Lower lobe of right lung (tissue), 2 donors: ENCODE measurements at regions not wholly inside any gene's neighbourhood (a gene's known extent, or its start where the extent isn't known, plus 50 kb on each side); places are given as distances from the start of the nearest gene placed in this dataset.
"Not testable (repeated sequence)": the region's sequence is repeated elsewhere in the genome, so short reads cannot be mapped to it uniquely, and the experiment has no call there.

Source experiments
- ATAC-seq, 2 donors: fragments of 200-7000 bp; cut with Tn5 transposase; one replicate each; pipeline ENCODE4 v1.9.1; 2020 to 2022; ENCODE audit warnings: mild to moderate bottlenecking in 2 of 2, moderate library complexity in 2 of 2
- DNase-seq: peaks from one replicate; pipeline ENCODE4 v3.0.0-alpha.2; 2020
- H3K27ac ChIP-seq: fragments of 200-600 bp; one replicate; pipeline ENCODE4 v1.8.0; 2022
- H3K27me3 ChIP-seq: fragments of 200-600 bp; one replicate; pipeline ENCODE4 v1.8.0; 2022; ENCODE audit warnings: low read depth
- H3K36me3 ChIP-seq: fragments of 200-600 bp; one replicate; pipeline ENCODE4 v1.8.0; 2022; ENCODE audit warnings: mild to moderate bottlenecking
- H3K4me1 ChIP-seq: fragments of 200-600 bp; one replicate; pipeline ENCODE4 v1.8.0; 2022
- H3K4me3 ChIP-seq: fragments of 200-600 bp; one replicate; pipeline ENCODE4 v1.8.0; 2022; ENCODE audit warnings: mild to moderate bottlenecking
- H3K9me3 ChIP-seq: fragments of 200-600 bp; one replicate; pipeline ENCODE4 v1.8.0; 2022
- CTCF ChIP-seq: fragments of 200-600 bp; IDR thresholded peaks from one replicate; pipeline ENCODE4 v1.8.0; 2022; ENCODE audit warnings: antibody characterized with exemption, mild to moderate bottlenecking
- intact Hi-C: fragments of 100-400 bp; cut with DNase I; formaldehyde crosslinking; loops from one replicate; pipeline ENCODE4 v1.11.0; 2022
- donor health status: DM: no; HTN: yes; CAD: no; lungs with severe emphysema.

DNA sequence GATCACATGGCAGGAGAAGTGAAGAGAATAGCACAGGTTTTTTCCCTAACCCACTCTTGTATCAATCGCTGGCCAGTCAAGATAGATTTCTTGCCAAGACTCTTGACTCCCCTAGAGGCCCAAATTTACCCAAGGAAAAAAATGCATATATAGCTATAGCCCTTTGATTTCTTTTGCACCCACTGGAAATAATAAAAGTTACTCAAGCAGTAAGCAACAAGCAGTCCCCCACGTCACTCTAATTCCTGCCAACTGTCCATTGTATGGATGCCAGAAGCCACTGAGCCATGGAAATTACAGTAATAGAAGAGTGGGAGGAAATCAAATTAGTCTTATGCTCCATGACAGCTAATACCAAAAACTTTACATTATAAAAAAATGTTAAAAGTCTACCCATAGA, 125.3 kb upstream of the SLC39A10 start:
- no peak for TF ChIP-seq CTCF
- no peaks in the 10 kb centered on the region for H3K36me3 ChIP-seq
- H3K27ac ChIP-seq, result no peak overlapping the region
- no peak for DNase-seq
- no peak for ATAC-seq
- H3K4me1 ChIP-seq, result peaks cover 33% of the 10 kb centered on the region
- no peaks in the 10 kb centered on the region for H3K9me3 ChIP-seq
- H3K4me3 ChIP-seq, result no peak overlapping the region
- intact Hi-C loops, result no loop called here
- H3K27me3 ChIP-seq, result no peaks in the 10 kb centered on the region

GRCh38 chr2:195523242-195523641, 133.8 kb upstream of the SLC39A10 start:
- H3K9me3 ChIP-seq, H3K27ac ChIP-seq, H3K27me3 ChIP-seq, H3K4me3 ChIP-seq, intact Hi-C loops, DNase-seq, H3K36me3 ChIP-seq, ATAC-seq, H3K4me1 ChIP-seq: not testable (repeated sequence)

DNA sequence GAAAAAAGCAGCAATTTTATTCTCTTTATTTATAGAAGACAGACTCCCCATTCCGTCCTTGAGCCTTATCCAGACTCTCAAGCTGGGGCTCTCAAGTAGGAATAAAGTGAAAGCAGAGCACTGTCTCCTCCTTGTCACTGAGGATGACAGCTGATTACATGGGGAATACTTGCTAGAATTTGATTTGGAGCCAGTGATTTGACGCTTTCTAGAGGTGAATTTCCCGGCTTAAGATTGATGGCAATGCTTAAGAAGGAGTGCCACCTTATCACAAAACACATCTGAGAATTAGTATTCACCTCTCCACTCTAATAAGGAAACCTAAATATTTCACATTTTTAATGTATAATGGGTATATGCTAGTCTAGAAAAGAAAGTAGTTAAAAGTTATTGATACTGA, 135.4 kb upstream of the SLC39A10 start:
- Histone ChIP-seq H3K4me3 (no peak overlapping the region), H3K27ac (no peak overlapping the region), H3K27me3 (no peaks in the 10 kb centered on the region), H3K9me3 (no peaks in the 10 kb centered on the region), H3K4me1 (no peaks in the 10 kb centered on the region), H3K36me3 (no peaks in the 10 kb centered on the region)
- ATAC-seq (no peak), DNase-seq (no peak)
- intact Hi-C loops, result no loop called here
- no peak for TF ChIP-seq CTCF

GRCh38 chr2:195520671-195521155, 136.3 kb upstream of the SLC39A10 start:
- no peaks in the 10 kb centered on the region for H3K9me3 ChIP-seq
- ATAC-seq, result peak in 1 of 2 donors; percentile 25
- H3K36me3 ChIP-seq, result no peaks in the 10 kb centered on the region
- intact Hi-C loops, result no loop called here
- no peak for TF ChIP-seq CTCF
- DNase-seq, result no peak
- H3K4me1 ChIP-seq, result no peaks in the 10 kb centered on the region
- H3K4me3 ChIP-seq, result no peak overlapping the region
- no peak overlapping the region for H3K27ac ChIP-seq
- H3K27me3 ChIP-seq, result no peaks in the 10 kb centered on the region

GRCh38 chr2:195515551-195515950, 141.5 kb upstream of the SLC39A10 start:
- no peak for DNase-seq
- no peak for ATAC-seq

DNA sequence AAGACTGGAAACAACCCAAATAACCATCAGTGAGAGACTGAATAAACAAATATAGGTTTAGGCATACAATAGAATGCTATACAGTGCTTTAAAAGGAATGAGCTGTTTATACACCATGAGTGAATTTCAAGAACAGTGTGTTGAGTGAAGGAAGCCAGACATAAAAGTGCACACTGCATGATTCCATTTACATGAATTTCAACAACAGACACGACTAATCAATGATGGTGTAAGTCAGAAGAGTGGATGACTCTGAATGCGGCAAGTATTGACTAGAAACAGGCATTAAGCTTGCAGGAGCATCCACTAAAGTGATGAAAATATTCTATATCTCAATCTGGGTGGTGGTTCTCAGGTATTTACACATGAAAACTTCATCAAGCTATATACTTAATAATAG, 142.7 kb upstream of the SLC39A10 start:
- TF ChIP-seq CTCF, result no peak
- Histone ChIP-seq H3K27me3 (no peaks in the 10 kb centered on the region), H3K36me3 (no peaks in the 10 kb centered on the region), H3K9me3 (no peaks in the 10 kb centered on the region), H3K27ac (no peak overlapping the region), H3K4me1 (no peaks in the 10 kb centered on the region), H3K4me3 (no peak overlapping the region)
- DNase-seq, result no peak
- ATAC-seq, result no peak
- intact Hi-C loops, result no loop called here

More at GRCh38 chr2:195515551-195515950, 141.5 kb upstream of the SLC39A10 start:
- Histone ChIP-seq H3K36me3 (no peaks in the 10 kb centered on the region), H3K27me3 (no peaks in the 10 kb centered on the region), H3K4me3 (no peak overlapping the region), H3K4me1 (no peaks in the 10 kb centered on the region), H3K9me3 (no peaks in the 10 kb centered on the region), H3K27ac (no peak overlapping the region)
- intact Hi-C loops, result no loop called here
- no peak for TF ChIP-seq CTCF
